ENCODE measurements at regions not wholly inside any gene's neighbourhood (a gene's known extent, or its start where the extent isn't known, plus 50 kb on each side); places are given as distances from the start of the nearest gene placed in this dataset.

- Histone ChIP-seq H3K4me3 (no peak overlapping the region), H3K27ac (no peak overlapping the region), H3K4me1 (no peaks in the 10 kb centered on the region), H3K36me3 (ENCODE audit: insufficient read depth in 1 of 2, low read depth in 1 of 2) (no peaks in the 10 kb centered on the region), H3K27me3 (ENCODE audit: insufficient read depth in 3 of 3, low read length in 2 of 3) (no peaks in the 10 kb centered on the region), H3K9me3 (no peaks in the 10 kb centered on the region)
- intact Hi-C loops (cut with DNase I) = no loop called here
- 85 to 88% (median 86%) methylated on average over 32 of the region's 32 CpGs for WGBS, 3 donors
- DNase-seq (no peak), ATAC-seq (no peak)
- TF ChIP-seq CTCF (IDR thresholded peaks at IDR 0.05) = no peak
These were observed 208.9 kb upstream of the SOX1 start for GRCh38 chr13:111857846-111858560.

GRCh38 chr13:111858571-111858970 is 208.4 kb upstream of the SOX1 start:
- intact Hi-C loops (cut with DNase I) = no loop called here
- no peaks in the 10 kb centered on the region for H3K4me1 ChIP-seq
- ATAC-seq = no peak
- no peaks in the 10 kb centered on the region for H3K36me3 ChIP-seq (ENCODE audit: insufficient read depth in 1 of 2, low read depth in 1 of 2)
- no peaks in the 10 kb centered on the region for H3K9me3 ChIP-seq
- no peak overlapping the region for H3K4me3 ChIP-seq
- no peak for DNase-seq
- WGBS, 3 donors = 84 to 88% (median 87%) methylated on average over 14 of the region's 14 CpGs
- H3K27ac ChIP-seq = no peak overlapping the region
- no peaks in the 10 kb centered on the region for H3K27me3 ChIP-seq (ENCODE audit: insufficient read depth in 3 of 3, low read length in 2 of 3)
- TF ChIP-seq CTCF (IDR thresholded peaks at IDR 0.05) = no peak

- H3K4me3 ChIP-seq = no peak overlapping the region
- ATAC-seq = no peak
These were observed 207.4 kb upstream of the SOX1 start for GRCh38 chr13:111859354-111860230.

GRCh38 chr13:111860231-111860552 is 206.8 kb upstream of the SOX1 start:
- DNase-seq = no peak
- Histone ChIP-seq H3K27me3 (ENCODE audit: insufficient read depth in 3 of 3, low read length in 2 of 3) (no peaks in the 10 kb centered on the region), H3K4me1 (no peaks in the 10 kb centered on the region), H3K27ac (no peak overlapping the region), H3K4me3 (no peak overlapping the region), H3K9me3 (no peaks in the 10 kb centered on the region), H3K36me3 (ENCODE audit: insufficient read depth in 1 of 2, low read depth in 1 of 2) (no peaks in the 10 kb centered on the region)
- intact Hi-C loops (cut with DNase I) = no loop called here
- no peak for ATAC-seq
- WGBS, 3 donors = 48 to 67% (median 51%) methylated on average over 3 of the region's 3 CpGs
- TF ChIP-seq CTCF (IDR thresholded peaks at IDR 0.05) = no peak

More at GRCh38 chr13:111859354-111860230, 207.4 kb upstream of the SOX1 start:
- no peak overlapping the region for H3K27ac ChIP-seq
- DNase-seq = no peak
- no peaks in the 10 kb centered on the region for H3K27me3 ChIP-seq (ENCODE audit: insufficient read depth in 3 of 3, low read length in 2 of 3)
- no peaks in the 10 kb centered on the region for H3K4me1 ChIP-seq
- no peaks in the 10 kb centered on the region for H3K36me3 ChIP-seq (ENCODE audit: insufficient read depth in 1 of 2, low read depth in 1 of 2)
- no peaks in the 10 kb centered on the region for H3K9me3 ChIP-seq
- WGBS, 3 donors = 73 to 76% (median 74%) methylated on average over 18 of the region's 18 CpGs
- intact Hi-C loops (cut with DNase I) = no loop called here
- TF ChIP-seq CTCF (IDR thresholded peaks at IDR 0.05) = no peak
